ENCODE measurements at regions not wholly inside any gene's neighbourhood (a gene's known extent, or its start where the extent isn't known, plus 50 kb on each side); places are given as distances from the start of the nearest gene placed in this dataset.
A peak's percentile ranks its signal among the peaks of the same experiment; 100 is the strongest.

- no peak for DNase-seq
These were observed 352.6 kb downstream of the THBS2 start for GRCh38 chr6:168901076-168901475.

GRCh38 chr6:168896321-168896720 is 357.3 kb downstream of the THBS2 start:
- DNase-seq: no peak

- peak; percentile 87 for DNase-seq
These were observed 358.4 kb downstream of the THBS2 start for GRCh38 chr6:168895102-168895812.

GRCh38 chr6:168892031-168892430 is 361.6 kb downstream of the THBS2 start:
- DNase-seq: no peak

GRCh38 chr6:168890981-168891365 is 362.7 kb downstream of the THBS2 start:
- no peak for DNase-seq

GRCh38 chr6:168890306-168890980 is 363.2 kb downstream of the THBS2 start:
- DNase-seq: no peak

GRCh38 chr6:168888786-168889345 is 364.8 kb downstream of the THBS2 start:
- DNase-seq: no peak

GRCh38 chr6:168888102-168888501 is 365.5 kb downstream of the THBS2 start:
- DNase-seq: no peak

- DNase-seq: no peak
These were observed 366.0 kb downstream of the THBS2 start for GRCh38 chr6:168887621-168888020.

- no peak for DNase-seq
These were observed 366.7 kb downstream of the THBS2 start for GRCh38 chr6:168886964-168887363.

- peak; percentile 50 for DNase-seq
These were observed 367.6 kb downstream of the THBS2 start for GRCh38 chr6:168885751-168886742.

GRCh38 chr6:168885196-168885595 is 368.4 kb downstream of the THBS2 start:
- no peak for DNase-seq

- peak; percentile 80 for DNase-seq
These were observed 369.0 kb downstream of the THBS2 start for GRCh38 chr6:168884646-168885086.

GRCh38 chr6:168884050-168884645 is 369.5 kb downstream of the THBS2 start:
- DNase-seq: no peak

GRCh38 chr6:168883410-168884049 is 370.1 kb downstream of the THBS2 start:
- no peak for DNase-seq

GRCh38 chr6:168880271-168880670 is 373.4 kb downstream of the THBS2 start:
- no peak for DNase-seq

GRCh38 chr6:168877821-168878282 is 375.8 kb downstream of the THBS2 start:
- DNase-seq: peak; percentile 42

GRCh38 chr6:168876956-168877355 is 376.7 kb downstream of the THBS2 start:
- no peak for DNase-seq

- no peak for DNase-seq
These were observed 377.7 kb downstream of the THBS2 start for GRCh38 chr6:168875811-168876576.

GRCh38 chr6:168874637-168875036 is 379.0 kb downstream of the THBS2 start:
- no peak for DNase-seq

All from femur (tissue), 1 donor.